SH-SY5Y (cell line): ENCODE measurements at regions not wholly inside any gene's neighbourhood (a gene's known extent, or its start where the extent isn't known, plus 50 kb on each side); places are given as distances from the start of the nearest gene placed in this dataset.

Experiments
- GATA2 ChIP-seq: IDR thresholded peaks from 2 replicates; pipeline ENCODE4 v1.6.1; 2011; ENCODE audit warnings: mild to moderate bottlenecking, low read depth, low read length
- GATA3 ChIP-seq: IDR thresholded peaks from 2 replicates; pipeline ENCODE4 v1.6.1; 2011; ENCODE audit warnings: low read depth, mild to moderate bottlenecking, low read length, moderate library complexity

DNA sequence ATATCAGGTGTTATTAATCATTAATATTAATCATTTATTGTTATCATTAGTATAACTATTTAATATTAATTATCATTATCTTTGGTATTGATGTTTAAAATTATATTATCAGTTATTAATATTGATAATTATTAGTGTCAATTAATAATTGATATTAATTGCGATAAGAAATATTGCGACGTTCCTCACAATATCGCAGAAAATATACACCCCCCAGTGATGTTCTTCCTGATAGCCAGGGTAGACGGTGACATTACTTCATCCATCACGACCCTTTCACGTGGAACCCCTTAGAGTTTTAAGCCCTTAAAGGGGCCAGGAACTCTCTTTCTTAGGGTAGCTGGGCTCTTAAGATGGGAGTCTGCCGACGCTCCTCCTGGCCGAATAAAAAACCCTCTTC is 98.6 kb upstream of the OSBPL11 start:
- TF ChIP-seq GATA2 (no peak), GATA3 (no peak)
